Liver (tissue), 8 donors: ENCODE measurements at regions not wholly inside any gene's neighbourhood (a gene's known extent, or its start where the extent isn't known, plus 50 kb on each side); places are given as distances from the start of the nearest gene placed in this dataset.

Experiments
- DNase-seq: peaks from one replicate; pipeline ENCODE4 v3.0.0-alpha.2; 2017; ENCODE audit warnings: low spot score
- H3K27ac ChIP-seq, 2 donors: one replicate each; pipeline ENCODE4 v1.7.0; 2013; ENCODE audit warnings: inconsistent platforms in 2 of 2, low read length in 2 of 2, control low read depth in 1 of 2, low read depth in 1 of 2, mild to moderate bottlenecking in 1 of 2
- H3K27me3 ChIP-seq, 4 donors: one replicate each; pipeline versions ENCODE4 v1.6.1 to v1.7.0; 2013; ENCODE audit warnings: low read length in 3 of 4, inconsistent platforms in 1 of 4, mild to moderate bottlenecking in 1 of 4, moderate library complexity in 1 of 4; ENCODE audit not compliant: control insufficient read depth in 4 of 4, insufficient read depth in 4 of 4
- H3K36me3 ChIP-seq, 4 donors: one replicate each; pipeline versions ENCODE4 v1.6.1 to v1.7.0; 2013; ENCODE audit warnings: low read length in 3 of 4, mild to moderate bottlenecking in 3 of 4, low read depth in 1 of 4, moderate library complexity in 1 of 4; ENCODE audit not compliant: control insufficient read depth in 4 of 4, insufficient read depth in 3 of 4
- H3K4me1 ChIP-seq, 4 donors: one replicate each; pipeline versions ENCODE4 v1.6.1 to v1.7.0; 2013; ENCODE audit warnings: low read length in 3 of 4, mild to moderate bottlenecking in 3 of 4, moderate library complexity in 1 of 4; ENCODE audit not compliant: control insufficient read depth in 4 of 4, insufficient read depth in 4 of 4
- H3K4me3 ChIP-seq, 3 donors: one replicate each; pipeline versions ENCODE4 v1.6.1 to v1.7.0; 2013; ENCODE audit warnings: low read length in 3 of 3, control low read depth in 1 of 3, low read depth in 1 of 3, mild to moderate bottlenecking in 1 of 3
- H3K9ac ChIP-seq, 2 donors: one replicate each; pipeline ENCODE4 v1.7.0; 2013; ENCODE audit warnings: low read length in 2 of 2, mild to moderate bottlenecking in 2 of 2, moderate library complexity in 2 of 2, control low read depth in 1 of 2, low read depth in 1 of 2
- H3K9me3 ChIP-seq, 4 donors: one replicate each; pipeline versions ENCODE4 v1.6.1 to v1.7.0; 2013; ENCODE audit warnings: low read length in 3 of 4; ENCODE audit not compliant: control insufficient read depth in 4 of 4
- FOXA2 ChIP-seq: IDR thresholded peaks from 2 replicates; pipeline ENCODE4 v1.6.1; 2016; ENCODE audit warnings: antibody characterized with exemption
- GABPA ChIP-seq, 2 donors: IDR thresholded peaks in 1 of 2; conservative IDR thresholded peaks in 1 of 2; 2 replicates each; pipeline ENCODE4 v1.6.1; 2016; ENCODE audit warnings: antibody characterized with exemption in 2 of 2, mild to moderate bottlenecking in 1 of 2, moderate library complexity in 1 of 2
- HNF4A ChIP-seq, 2 donors: conservative IDR thresholded peaks; 2 replicates each; pipeline ENCODE4 v1.6.1; 2016; ENCODE audit warnings: antibody characterized with exemption in 2 of 2, mild to moderate bottlenecking in 2 of 2
- HNF4G ChIP-seq: IDR thresholded peaks from 2 replicates; pipeline ENCODE4 v1.6.1; 2016; ENCODE audit warnings: antibody characterized with exemption
- JUND ChIP-seq, 2 donors: IDR thresholded peaks; 2 replicates each; pipeline ENCODE4 v1.6.1; 2016; ENCODE audit warnings: antibody characterized with exemption in 2 of 2
- NR2F2 ChIP-seq: IDR thresholded peaks from 2 replicates; pipeline ENCODE4 v1.6.1; 2016; ENCODE audit warnings: antibody characterized with exemption
- RAD21 ChIP-seq, 2 donors: IDR thresholded peaks; 2 replicates each; pipeline ENCODE4 v1.6.1; 2016; ENCODE audit warnings: antibody characterized with exemption in 2 of 2, mild to moderate bottlenecking in 2 of 2
- RXRA ChIP-seq, 2 donors: IDR thresholded peaks; 2 replicates each; pipeline ENCODE4 v1.6.1; 2017 to 2018; ENCODE audit warnings: antibody characterized with exemption in 2 of 2, mild to moderate bottlenecking in 1 of 2
- SP1 ChIP-seq: IDR thresholded peaks from 2 replicates; pipeline ENCODE4 v1.6.1; 2018; ENCODE audit warnings: antibody characterized with exemption, mild to moderate bottlenecking
- TAF1 ChIP-seq: conservative IDR thresholded peaks from 2 replicates; pipeline ENCODE4 v1.6.1; 2016; ENCODE audit warnings: antibody characterized with exemption, mild to moderate bottlenecking
- YY1 ChIP-seq: IDR thresholded peaks from 2 replicates; pipeline ENCODE4 v1.6.1; 2016; ENCODE audit warnings: antibody characterized with exemption, mild to moderate bottlenecking
- WGBS: extraction: QIAGEN DNeasy Blood & Tissue Kit; methylation state at CpG from one replicate; pipeline ENCODE4 v1.1.7; 2013; 5-methylcytosine and 5-hydroxymethylcytosine counted together
- TF ChIP-seq, protein P1 (sequence below): fragments of 150-350 bp; IDR thresholded peaks from 2 replicates; pipeline ENCODE4 v1.5.1; 2017; ENCODE audit warnings: improper control_type of control experiment, low read depth, low read length; ENCODE audit not compliant: missing input control
- TF ChIP-seq, protein P2 (sequence below): IDR thresholded peaks from 2 replicates; pipeline ENCODE4 v1.6.1; 2016; ENCODE audit warnings: antibody characterized with exemption, mild to moderate bottlenecking
- TF ChIP-seq, protein P3 (sequence below): IDR thresholded peaks from 2 replicates; pipeline ENCODE4 v1.6.1; 2016; ENCODE audit warnings: antibody characterized with exemption
- donor health status: healthy.
- donor health status: healthy.
- donor health status: healthy.
- donor health status: healthy.
- donor health status: healthy.

DNA sequence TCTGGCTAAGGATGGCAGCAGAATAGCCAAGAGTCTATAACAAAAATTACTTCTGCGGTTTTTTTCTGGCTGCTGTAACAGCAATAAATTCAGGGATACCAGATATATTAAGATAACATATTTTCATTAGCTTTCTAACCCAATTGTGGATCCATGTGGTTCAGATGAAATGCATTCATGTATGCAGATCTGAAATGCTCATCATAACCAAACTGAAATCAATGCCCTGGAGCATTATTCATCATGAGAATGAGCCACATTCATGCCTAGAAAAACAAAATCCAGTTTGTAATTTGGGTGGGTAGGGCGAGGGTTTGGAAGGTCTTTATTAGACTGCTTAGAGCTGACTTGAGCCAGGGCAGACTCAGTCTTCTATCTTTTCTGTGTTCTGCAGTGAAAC, 69.8 kb upstream of the SEMA3A start:
- Histone ChIP-seq H3K4me1 (no peaks in the 10 kb centered on the region), H3K4me3 (no peak overlapping the region), H3K27me3 (no peaks in the 10 kb centered on the region), H3K9me3 (no peaks in the 10 kb centered on the region), H3K9ac (no peak overlapping the region), H3K27ac (no peak overlapping the region), H3K36me3 (no peaks in the 10 kb centered on the region)
- TF ChIP-seq YY1 (no peak), TAF1 (no peak), RXRA (IDR thresholded peaks at IDR 0.05) (no peak), NR2F2 (no peak)
- TF ChIP-seq, protein P1, sequence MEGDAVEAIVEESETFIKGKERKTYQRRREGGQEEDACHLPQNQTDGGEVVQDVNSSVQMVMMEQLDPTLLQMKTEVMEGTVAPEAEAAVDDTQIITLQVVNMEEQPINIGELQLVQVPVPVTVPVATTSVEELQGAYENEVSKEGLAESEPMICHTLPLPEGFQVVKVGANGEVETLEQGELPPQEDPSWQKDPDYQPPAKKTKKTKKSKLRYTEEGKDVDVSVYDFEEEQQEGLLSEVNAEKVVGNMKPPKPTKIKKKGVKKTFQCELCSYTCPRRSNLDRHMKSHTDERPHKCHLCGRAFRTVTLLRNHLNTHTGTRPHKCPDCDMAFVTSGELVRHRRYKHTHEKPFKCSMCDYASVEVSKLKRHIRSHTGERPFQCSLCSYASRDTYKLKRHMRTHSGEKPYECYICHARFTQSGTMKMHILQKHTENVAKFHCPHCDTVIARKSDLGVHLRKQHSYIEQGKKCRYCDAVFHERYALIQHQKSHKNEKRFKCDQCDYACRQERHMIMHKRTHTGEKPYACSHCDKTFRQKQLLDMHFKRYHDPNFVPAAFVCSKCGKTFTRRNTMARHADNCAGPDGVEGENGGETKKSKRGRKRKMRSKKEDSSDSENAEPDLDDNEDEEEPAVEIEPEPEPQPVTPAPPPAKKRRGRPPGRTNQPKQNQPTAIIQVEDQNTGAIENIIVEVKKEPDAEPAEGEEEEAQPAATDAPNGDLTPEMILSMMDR, result no peak
- DNase-seq, result no peak
- 70% methylated on average over 2 of the region's 2 CpGs for WGBS

DNA sequence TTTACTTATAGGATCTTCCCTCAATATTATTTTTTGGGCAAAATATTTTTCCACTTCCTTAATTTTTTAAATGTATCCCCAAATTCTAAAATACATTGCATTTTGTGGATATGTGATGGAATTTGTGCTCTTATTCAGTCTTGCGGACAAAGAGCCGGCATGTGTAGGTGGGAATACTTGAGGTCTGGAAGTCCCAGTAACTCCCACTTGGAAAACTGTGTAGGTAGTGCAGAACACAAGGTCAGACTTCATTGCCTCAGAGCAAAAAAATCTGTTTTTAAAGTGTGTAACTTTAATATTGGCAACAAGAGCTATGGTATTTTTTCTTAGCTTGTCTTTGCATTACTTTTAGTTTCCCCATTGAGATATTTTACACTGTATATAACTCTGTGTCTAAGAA, 68.5 kb upstream of the SEMA3A start:
- 93% methylated on average over 2 of the region's 2 CpGs for WGBS
- Histone ChIP-seq H3K4me1 (no peaks in the 10 kb centered on the region), H3K9me3 (no peaks in the 10 kb centered on the region), H3K36me3 (no peaks in the 10 kb centered on the region), H3K27ac (no peak overlapping the region), H3K4me3 (no peak overlapping the region), H3K27me3 (no peaks in the 10 kb centered on the region), H3K9ac (no peak overlapping the region)
- no peak for DNase-seq
- TF ChIP-seq, protein P2, sequence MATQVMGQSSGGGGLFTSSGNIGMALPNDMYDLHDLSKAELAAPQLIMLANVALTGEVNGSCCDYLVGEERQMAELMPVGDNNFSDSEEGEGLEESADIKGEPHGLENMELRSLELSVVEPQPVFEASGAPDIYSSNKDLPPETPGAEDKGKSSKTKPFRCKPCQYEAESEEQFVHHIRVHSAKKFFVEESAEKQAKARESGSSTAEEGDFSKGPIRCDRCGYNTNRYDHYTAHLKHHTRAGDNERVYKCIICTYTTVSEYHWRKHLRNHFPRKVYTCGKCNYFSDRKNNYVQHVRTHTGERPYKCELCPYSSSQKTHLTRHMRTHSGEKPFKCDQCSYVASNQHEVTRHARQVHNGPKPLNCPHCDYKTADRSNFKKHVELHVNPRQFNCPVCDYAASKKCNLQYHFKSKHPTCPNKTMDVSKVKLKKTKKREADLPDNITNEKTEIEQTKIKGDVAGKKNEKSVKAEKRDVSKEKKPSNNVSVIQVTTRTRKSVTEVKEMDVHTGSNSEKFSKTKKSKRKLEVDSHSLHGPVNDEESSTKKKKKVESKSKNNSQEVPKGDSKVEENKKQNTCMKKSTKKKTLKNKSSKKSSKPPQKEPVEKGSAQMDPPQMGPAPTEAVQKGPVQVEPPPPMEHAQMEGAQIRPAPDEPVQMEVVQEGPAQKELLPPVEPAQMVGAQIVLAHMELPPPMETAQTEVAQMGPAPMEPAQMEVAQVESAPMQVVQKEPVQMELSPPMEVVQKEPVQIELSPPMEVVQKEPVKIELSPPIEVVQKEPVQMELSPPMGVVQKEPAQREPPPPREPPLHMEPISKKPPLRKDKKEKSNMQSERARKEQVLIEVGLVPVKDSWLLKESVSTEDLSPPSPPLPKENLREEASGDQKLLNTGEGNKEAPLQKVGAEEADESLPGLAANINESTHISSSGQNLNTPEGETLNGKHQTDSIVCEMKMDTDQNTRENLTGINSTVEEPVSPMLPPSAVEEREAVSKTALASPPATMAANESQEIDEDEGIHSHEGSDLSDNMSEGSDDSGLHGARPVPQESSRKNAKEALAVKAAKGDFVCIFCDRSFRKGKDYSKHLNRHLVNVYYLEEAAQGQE, result no peak
- TF ChIP-seq TAF1 (no peak), JUND (IDR thresholded peaks at IDR 0.05) (no peak), SP1 (no peak), HNF4G (no peak), RXRA (IDR thresholded peaks at IDR 0.05) (no peak), YY1 (no peak), HNF4A (conservative IDR thresholded peaks at IDR 0.05) (no peak), GABPA (IDR thresholded peaks at IDR 0.05 in 1 of 2, conservative IDR thresholded peaks at IDR 0.05 in 1 of 2) (no peak), FOXA2 (no peak), RAD21 (IDR thresholded peaks at IDR 0.05) (no peak)
- TF ChIP-seq, protein P3, sequence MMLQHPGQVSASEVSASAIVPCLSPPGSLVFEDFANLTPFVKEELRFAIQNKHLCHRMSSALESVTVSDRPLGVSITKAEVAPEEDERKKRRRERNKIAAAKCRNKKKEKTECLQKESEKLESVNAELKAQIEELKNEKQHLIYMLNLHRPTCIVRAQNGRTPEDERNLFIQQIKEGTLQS, result no peak
- TF ChIP-seq, protein P1, result no peak
